HG02623 (cell line): ENCODE measurements at regions not wholly inside any gene's neighbourhood (a gene's known extent, or its start where the extent isn't known, plus 50 kb on each side); places are given as distances from the start of the nearest gene placed in this dataset.

Experiments used
- ATAC-seq: cut with Tn5 transposase; IDR thresholded peaks from one replicate; pipeline ENCODE4 v1.9.1; 2021; ENCODE audit warnings: moderate library complexity; ENCODE audit not compliant: unreplicated experiment

DNA sequence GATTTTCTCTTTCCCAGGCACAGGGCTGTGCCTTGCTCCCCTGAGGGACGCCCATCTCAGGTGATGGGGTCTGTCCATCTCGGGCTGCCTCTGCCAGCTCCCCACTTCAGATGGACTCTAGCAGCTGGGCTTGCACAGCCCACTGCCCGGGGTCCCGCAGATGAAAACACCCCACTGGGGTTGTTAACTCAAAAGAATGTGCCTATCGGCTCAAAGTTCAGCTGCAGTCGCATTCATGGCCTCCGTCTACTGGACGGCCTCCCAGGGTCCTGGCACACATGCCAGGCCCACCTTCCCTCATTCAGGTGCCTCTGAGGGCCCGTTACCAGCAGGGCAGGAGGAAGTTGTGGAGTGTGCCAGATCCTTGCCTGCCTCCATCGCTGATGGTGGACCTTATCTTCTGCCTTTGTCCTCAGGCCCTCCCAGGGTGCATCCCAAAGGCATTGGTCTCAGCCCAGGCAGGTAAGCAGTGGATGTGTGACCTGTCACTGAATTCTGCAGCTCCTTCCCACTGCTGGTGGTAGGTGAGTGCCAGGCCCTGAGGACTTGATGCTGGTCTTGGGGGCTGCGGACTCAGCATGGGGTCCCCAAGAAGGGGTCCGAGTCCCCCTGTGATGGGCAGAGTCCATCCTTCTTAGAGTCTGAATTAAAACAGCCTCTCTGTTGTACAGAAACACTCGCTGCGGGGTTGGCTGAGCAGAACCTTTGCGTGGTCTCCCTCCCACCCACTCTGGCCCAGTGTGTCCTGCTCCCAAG lies 324.6 kb upstream of the DIO3 start:
- ATAC-seq = no peak

DNA sequence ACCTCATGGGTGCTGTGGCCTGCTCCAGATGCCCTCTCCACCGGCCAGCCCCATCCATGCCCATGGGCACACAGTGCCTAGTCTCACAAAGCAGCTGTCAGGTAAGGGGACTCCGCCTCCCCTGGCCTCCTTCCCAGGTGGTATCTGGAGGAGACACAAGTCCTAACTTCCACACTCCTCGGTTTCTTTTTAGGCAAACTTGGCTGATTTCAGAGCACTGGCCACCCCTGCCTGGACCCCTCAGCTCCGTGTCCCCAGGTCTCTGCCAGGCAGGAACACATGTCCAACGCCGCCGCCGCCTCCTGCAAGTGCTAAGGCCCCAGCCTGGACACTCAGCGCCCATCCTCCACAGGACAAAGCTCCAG lies 324.1 kb upstream of the DIO3 start:
- no peak for ATAC-seq

DNA sequence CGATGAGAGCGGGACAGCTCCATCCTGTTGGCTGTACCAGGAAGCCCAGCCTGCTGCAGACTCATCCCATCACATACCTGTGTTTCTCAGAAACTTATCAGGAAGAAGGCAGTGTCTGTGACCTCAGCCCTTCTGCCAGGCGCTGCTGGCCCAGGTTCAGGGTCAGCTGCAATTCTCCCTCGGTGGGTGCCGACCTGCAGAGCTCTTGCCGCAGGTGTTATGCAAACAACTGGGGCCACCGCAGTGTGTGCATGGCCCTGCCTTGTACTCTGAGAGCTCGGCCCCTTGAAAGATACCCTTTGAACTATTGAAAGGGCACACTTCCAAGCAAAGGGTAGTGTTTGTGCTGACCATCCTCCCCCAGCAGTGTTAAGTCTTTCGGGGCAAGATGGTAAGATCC lies 322.2 kb upstream of the DIO3 start:
- no peak for ATAC-seq

DNA sequence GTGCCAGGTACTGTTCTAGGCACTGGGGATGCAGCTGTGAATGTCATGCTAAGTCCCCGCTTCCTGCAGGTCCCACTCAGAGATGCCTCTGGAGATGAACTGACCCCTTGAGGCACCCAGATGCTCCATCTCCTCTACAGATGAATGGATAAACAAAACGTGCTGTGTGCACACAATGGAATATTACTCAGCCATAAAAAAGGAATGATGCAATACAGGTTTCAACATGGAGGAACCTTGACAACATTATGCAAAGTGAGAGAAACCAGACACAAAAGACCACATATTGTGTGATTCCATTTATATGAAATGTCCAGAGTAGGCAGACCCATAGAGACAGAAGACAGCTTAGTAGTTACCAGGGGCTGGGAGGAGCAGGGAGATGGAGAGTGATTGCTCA lies 320.1 kb upstream of the DIO3 start:
- ATAC-seq = no peak

DNA sequence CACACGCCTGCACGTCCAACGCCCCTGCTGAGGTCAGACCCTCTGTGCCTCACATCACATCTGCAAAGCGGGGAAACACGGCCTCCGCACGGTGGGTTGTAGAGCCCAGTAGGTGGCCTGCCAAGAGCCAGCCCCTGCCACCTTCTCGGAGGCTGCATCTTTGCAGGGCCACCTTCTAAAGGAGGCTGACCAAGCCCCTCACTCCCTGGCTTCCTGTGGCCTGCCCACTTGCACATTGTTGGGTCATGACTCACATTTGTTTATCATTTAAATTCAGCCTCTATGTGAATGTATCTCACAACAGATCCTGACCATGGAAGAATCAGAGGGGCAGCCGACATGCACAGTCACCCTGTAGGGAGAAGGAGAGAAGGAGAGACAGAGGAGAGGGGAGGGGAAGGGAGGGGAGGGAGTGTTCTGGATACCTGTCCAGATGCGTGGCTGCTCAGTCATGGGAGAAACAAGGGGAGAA lies 319.5 kb upstream of the DIO3 start:
- ATAC-seq = no peak

DNA sequence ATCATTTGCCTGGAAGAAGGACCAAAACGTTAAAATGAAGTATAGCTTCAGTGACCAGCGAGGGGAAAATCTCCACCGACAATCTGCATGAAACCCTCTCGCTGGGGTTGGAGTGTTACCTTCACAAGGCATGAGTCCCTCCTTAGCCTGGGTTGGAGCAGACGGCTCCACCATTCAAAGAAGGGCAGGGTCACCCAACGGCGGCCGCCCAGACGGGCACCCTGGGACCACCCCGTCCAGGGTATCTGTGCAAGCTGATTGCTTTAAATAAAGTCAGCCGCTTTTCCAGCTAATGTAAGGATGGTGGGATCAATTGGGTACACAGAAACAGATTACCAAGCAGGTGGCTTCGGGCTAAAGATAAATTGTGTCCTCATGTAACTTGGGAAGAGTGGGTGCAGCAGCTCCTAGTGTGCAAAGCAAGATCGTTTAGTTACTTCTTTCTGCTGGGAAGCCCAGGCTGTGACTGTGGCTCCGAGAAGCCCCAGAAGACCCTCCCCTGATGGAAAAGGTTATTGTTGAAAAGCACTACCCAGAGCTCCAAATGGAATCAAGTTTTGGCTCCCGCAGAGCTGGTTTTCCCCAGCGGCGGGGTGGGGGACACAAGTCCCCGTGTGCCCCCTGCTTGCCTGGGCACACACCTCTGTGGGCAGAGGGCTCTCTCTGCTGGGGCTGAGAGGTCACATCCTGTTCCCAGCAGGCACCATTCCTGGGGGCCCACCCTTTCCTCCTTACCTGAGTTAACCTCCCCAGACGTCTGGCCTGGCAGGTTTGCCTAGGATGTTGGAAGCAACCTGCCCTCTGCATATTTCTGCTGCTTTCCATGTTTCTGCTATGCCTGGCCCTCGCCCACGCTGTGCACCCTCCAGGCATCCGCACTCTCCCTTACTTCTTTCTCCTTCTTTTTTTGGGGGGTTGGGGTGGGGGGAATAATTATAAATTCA lies 318.6 kb upstream of the DIO3 start:
- no peak for ATAC-seq

DNA sequence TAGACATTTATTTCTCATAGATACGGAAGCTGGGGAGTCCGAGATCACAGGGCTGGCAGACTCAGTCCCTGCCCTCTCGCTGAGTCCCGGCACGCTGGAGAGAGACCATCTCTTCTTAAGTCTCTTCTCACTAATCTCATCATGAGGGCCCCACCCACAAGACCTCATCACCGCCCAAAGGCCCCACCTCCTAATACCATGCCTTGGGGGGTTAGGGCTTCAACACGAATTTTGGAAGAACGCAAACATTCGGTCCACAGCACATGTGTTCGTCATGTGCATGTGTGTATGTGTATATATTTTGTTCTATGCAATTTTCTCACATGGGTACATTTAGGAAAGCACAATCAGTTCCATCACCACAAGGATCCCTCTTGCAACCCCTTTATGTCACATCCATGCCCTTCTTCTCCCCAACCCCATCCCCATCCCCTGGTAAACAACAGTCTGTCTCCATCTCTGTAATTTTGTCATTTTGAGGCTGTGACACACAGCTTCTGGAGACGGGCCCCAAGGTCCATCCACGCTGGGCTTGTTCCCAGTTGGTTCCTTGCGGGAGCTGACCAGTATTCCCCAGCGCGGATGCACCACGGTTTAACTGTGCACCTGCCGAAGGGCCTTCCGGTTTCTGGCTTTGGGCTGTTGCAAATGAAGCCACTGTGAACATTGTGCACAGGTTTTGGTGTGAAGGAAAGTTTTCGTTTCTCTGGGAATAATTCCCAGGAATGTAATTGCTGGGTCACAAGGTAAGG lies 317.5 kb upstream of the DIO3 start:
- no peak for ATAC-seq

DNA sequence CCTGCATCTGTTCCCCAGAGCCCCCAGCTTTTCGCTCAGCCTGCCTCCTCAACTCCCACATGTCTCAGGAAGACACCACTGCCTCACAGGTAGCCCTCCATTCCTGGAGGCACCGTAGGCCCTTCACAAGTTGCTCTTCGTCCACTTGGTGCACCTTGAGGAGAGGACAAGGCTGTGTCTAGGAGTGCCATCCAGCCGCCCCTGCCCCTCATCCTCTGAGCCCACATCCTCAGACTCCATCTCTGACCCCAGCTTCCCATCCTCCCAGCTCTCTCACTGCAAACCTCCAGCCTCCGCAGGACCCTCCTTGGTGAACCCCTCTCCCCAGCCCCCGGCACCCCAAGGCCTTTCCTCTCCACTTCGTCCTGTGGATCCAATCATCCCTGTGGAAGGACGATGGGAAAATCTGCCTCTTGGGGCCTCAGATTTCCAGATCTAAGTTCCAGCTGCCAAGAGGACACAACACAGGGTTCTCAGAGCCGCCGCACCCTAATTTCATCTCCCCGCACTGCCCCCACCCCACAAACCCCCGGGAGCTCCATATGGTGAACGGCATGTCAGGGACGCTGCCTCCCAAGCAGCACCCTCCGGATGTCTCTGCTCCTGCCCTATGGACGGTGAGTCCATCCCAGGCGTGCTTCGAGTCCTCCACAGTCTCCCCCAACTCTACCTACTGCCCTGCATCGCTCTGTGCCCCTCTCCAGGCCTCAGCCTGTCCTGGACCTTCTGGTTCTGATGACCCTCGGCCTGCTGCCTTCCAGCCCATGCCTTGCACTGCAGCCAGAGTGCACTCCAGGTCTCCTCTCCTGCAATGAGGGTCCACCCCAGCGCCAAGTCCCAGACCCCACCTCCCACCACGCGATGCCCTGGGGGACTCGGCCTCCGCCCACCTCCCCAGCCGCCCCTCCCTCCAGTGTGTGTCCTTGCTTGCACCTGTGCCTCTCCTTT lies 314.1 kb upstream of the DIO3 start:
- no peak for ATAC-seq

DNA sequence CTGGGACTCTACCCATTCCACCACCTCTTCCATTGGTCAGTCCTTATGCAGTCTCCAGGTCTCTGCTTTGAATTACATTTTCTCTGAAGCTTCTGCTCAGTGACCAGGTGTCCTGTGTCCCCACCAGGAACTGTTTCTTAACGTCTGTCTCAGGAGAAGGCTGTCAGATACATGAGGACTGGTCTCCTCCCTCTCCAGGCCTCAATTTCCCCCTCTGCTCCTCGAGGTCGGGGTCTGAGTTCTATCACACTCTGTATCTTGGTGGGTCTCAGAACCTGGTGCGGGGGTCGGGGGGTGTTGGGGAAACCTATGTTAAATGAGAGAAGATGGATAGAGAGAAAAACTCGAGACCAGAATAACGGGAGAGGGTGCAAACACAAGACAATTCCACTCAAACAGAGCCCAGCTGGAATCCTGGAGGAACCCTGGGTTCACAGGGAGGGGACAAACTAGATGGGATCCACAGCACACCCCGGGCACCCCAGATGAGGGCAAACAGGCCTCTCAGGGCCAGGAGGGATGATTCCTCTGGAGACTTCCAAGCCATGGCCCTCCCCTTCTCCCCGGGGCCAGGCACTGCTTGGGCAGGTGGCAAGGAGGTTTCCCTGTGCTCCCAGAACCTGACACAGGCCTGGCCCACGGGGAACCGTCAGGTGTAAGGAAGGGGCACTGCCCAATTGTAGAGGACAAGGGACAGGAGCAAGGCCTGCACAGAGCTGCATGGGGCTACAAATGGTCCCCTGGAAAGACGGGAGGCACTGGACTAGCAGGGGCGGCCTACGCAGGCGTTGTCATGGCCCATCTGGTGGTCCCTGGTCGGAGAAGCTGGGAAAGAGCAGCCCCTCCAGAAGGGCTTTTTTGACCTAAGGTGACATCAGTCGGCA lies 313.2 kb upstream of the DIO3 start:
- ATAC-seq = no peak

DNA sequence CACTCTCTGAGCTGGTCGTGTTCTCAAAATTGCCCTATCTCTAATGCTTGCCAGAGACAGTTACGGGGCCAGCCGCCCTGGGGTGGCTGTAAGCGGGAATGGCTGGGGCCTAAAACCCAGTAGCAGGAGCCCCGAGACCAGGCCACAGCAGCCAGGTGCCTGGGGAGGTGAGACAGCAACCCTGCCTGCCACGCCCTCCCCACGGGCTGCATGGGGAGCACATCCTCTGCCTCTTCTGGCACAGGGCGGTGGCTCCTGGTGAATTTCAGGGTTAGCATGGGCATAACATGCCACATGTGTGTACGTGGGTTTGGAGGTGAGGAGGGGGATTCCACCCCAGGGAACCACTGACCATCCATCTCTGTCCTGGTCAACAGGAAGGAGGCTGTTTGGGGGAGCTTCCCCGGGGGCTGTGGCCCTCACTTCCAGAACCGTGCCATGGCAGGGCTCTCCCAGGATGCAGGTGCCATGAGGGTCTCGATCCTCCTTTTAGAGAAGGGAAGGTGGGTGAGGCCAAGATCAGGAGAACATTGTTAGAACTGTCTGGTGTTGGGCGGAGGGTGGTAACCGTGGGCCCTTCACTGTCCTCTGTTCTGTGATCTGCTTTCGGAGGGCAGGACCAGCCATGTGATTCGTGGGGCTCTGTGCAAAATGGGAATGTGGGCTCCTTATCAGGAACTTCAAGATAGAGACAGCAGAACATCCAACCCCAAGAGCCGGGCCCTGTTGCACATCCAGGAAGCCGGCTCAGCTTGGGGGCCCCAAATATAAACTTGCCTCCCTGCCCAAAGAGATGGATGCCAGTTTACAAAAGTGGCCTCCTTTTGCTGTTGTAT lies 312.2 kb upstream of the DIO3 start:
- no peak for ATAC-seq

DNA sequence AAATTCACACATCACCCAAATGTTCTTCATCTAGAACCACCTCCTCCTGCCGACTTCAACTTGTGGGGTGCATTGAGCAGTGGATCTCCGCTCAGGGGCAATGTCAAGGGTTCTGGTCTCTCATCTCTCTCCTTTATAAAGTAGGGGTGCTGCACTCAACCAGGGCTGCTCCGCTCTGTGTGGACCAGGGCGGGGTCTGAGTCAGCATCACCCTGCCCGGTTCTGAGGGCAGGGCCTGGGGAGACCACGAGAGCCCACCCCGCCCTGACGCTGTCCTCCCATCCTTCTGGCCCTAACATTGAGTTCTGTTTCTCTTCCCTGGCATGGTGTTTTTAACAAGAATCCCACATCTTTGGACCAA lies 311.6 kb upstream of the DIO3 start:
- ATAC-seq = no peak

DNA sequence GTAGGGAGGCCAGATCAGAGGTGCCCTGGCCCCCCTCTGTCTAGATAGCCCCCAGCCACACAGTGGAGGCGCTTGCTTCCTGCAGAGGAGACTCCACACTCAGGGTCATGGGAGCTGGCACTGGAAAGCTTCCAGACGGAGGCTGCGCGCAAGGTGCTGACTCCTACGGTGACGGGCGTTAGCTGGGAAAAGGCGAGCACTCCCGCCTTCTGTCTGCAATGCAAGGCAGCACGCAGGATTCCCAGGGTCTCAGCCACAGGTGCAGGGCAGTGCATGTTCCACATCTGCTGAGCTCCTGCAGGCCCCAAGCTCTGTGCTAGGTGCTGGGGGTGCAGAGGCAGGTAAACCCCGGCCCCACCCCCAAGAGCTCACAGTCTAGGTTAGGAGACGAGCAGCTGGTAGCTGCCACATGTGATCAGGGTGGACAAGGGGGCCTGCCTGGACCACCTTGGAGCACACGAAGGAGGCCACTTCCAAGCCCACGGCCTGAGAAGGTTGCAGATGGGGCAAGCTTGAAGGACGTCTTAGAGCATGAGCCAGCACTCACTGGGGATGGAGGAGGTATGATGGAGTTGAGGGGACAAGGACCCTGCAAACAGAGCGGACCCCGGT lies 310.9 kb upstream of the DIO3 start:
- ATAC-seq = no peak

DNA sequence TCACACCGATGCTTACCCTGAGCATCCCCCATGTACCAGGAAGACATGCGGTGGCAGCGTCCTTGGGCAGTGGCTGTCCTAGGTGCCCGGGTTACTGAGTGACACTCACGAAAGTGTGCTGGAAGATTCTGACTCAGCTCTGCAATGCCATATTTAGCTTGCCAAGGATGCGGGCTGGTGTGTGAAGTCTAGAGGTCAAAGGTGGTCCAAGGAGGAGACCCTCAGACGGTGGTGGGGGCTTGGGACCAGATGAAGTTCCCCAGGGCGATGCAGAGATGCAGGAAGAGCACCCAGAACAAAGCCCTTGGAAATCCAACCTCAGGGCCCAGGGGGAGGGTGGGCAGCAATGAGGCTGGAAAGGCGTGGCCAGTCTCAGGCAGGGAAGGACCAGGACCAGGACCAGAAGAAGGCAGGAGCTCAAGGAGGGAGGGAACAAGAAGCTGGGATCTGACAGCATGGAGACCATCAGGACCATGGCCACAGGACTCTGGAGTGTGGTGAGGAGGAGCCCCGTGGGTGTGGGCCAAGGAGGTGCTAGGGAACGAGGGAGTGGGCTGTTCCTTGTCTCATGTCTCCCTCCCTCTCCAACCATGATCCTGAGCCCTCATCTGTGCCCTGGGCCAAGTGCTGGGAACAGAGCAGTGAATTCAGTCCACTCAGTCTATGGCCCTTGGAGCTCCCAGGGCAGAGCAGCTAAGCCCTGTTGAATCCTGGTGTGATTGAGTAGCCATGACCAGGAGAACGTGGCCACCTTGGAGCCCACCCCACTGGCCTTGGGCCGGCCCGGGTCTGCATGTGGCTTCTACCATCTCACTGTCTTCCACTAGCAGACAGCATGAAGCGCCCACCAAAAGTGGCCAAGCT lies 310.1 kb upstream of the DIO3 start:
- no peak for ATAC-seq

DNA sequence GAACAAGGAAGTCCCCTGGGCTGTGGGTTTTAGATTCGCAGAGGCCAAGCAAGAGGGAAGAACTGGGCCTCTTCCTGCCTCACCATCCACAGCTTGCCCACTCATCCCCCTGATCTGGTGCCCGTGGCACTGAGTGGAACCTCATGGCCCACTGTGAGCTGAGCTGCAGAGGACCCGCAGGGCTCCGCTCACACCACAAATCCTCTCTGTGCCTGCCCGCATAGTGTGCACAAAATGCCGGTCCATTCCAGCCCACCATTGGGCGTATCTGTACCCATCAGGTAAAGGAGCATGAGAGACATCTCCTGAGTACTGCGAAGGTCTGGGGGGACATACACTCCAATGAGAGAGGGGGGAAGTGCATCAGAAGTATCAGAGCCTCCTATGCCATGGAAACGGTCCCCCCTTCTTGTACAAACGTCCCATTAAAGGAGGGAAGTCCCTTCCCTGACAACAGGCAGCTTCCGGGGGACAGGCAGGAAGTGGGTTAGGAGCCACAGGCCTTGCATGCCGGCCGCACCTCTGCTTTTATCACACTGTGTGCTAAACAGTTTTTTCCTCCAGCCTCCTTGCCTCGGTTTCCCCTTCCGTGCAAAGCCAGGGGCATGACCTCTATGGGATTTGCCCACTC lies 309.4 kb upstream of the DIO3 start:
- no peak for ATAC-seq

DNA sequence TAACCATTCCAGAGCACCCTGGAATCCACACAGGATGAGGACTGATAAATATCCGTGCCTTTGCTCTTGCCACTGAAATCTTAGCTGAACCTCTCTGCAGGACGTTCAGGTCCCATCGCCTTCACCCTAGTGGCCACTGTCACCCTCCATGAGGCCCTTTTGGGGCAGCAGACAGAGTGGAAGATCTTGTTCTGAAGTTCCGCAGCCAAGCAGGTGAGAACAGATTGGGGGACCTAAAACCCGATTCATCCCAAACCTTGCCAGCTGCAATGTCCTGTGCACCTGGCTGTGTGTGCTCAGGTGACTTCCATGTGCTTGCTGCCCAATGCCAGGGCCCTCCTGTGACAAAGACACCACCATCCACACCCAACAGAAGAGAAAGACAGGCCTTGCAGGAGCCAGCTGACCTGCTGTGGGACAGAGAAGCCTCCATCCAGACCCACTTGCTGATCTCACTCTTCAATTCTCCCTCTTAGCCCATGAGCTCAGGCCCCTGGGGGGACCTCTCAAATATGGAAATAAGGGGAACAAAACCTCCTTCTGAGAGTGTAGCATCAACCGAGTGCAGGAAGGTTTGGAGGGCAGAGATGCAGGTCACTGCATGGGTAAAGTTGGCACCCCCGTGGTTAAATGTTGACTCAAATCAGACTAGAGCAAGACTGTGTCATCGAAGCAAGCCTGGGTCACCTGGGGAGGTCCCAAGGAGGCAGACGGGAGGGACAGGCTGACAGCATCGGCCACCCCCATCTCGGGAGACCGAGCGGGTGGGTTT lies 308.7 kb upstream of the DIO3 start:
- no peak for ATAC-seq

DNA sequence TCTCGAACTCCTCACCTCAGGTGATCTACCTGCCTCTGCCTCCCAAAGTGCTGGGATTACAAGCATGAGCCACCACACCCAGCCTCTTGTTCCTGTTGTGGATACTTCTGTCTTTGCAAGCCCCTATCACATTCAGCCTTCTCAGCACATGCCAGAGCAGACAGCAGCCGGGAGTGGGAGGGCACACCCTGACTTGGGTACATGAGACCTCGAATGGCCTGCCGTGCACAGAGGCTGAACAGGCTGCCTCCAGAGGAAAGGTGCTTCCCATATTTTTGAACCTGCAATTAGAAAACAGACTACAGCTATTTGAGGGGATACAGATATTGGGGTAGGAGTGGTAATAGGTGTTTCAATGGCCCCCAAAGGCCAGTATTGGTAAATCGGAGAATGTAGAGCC lies 307.3 kb upstream of the DIO3 start:
- no peak for ATAC-seq
